ENCODE measurements at regions not wholly inside any gene's neighbourhood (a gene's known extent, or its start where the extent isn't known, plus 50 kb on each side); places are given as distances from the start of the nearest gene placed in this dataset.
A peak's percentile ranks its signal among the peaks of the same experiment; 100 is the strongest.
"Not testable (repeated sequence)": the region's sequence is repeated elsewhere in the genome, so short reads cannot be mapped to it uniquely, and the experiment has no call there.

DNA sequence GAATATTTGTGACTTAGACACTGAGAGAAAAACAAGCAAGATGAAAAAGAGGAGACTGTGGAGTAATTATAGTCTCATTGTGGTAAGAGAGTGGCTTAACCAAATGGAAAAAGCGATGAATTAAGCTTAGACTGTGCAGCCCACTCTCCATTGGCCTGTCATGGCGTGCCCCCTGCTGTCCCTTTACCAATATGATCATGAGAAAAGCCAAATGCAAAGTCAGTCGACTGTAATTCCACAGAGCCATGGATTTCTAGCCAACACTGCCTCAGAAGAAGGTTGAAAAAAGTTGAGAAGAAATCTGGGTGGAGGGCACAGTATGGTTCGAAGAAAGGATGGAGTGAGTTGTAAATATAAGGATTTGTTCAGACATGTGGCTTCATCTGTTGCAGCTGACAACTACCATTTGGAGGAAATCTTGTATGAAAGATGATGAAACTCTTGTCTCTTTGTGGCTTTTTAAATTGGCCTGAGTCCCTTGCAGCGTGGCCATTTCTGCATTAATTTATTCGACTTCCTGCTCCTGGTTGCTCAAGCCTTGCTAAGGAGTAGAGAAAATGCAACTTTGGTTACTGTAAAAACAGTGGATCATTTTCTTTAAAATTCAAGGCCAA is 251.4 kb downstream of the DOK5 start:
- peak in 1 of 2 donors; percentile 3 for DNase-seq (ENCODE audit: low read depth in 2 of 2)
- H3K27me3 ChIP-seq (ENCODE audit: control insufficient read depth, insufficient read depth, low read length), result no peaks in the 10 kb centered on the region
- no peak overlapping the region for H3K9ac ChIP-seq (ENCODE audit: insufficient read depth, low read length)
- H2AFZ ChIP-seq (ENCODE audit: low read length), result no peak overlapping the region
- no peak overlapping the region for H3K4me3 ChIP-seq (replicated peaks in 1 of 4; ENCODE audit: control extremely low read depth in 1 of 4, insufficient read depth in 1 of 4, low read depth in 3 of 4, low read length in 4 of 4)
- no peaks in the 10 kb centered on the region for H3K79me2 ChIP-seq (ENCODE audit: control insufficient read depth, insufficient read depth, low read length)
- TF ChIP-seq, protein P1, sequence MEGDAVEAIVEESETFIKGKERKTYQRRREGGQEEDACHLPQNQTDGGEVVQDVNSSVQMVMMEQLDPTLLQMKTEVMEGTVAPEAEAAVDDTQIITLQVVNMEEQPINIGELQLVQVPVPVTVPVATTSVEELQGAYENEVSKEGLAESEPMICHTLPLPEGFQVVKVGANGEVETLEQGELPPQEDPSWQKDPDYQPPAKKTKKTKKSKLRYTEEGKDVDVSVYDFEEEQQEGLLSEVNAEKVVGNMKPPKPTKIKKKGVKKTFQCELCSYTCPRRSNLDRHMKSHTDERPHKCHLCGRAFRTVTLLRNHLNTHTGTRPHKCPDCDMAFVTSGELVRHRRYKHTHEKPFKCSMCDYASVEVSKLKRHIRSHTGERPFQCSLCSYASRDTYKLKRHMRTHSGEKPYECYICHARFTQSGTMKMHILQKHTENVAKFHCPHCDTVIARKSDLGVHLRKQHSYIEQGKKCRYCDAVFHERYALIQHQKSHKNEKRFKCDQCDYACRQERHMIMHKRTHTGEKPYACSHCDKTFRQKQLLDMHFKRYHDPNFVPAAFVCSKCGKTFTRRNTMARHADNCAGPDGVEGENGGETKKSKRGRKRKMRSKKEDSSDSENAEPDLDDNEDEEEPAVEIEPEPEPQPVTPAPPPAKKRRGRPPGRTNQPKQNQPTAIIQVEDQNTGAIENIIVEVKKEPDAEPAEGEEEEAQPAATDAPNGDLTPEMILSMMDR (conservative IDR thresholded peaks at IDR 0.05 in 1 of 2, IDR thresholded peaks at IDR 0.05 in 1 of 2; ENCODE audit: low read depth in 1 of 2, low read length in 2 of 2), result no peak
- no peak for TF ChIP-seq EZH2 (IDR thresholded peaks at IDR 0.05; ENCODE audit: low read length, missing control alignments)
- H3K36me3 ChIP-seq (ENCODE audit: control insufficient read depth, insufficient read depth, low read length), result no peaks in the 10 kb centered on the region
- no peak overlapping the region for H3K4me2 ChIP-seq (ENCODE audit: extremely low read depth, insufficient read depth, low read length)
- H3K27ac ChIP-seq (ENCODE audit: insufficient read depth, low read length), result no peak overlapping the region
- H3K9me3 ChIP-seq (ENCODE audit: control insufficient read depth, insufficient read depth, low read depth, low read length), result no peaks in the 10 kb centered on the region
- H3K4me1 ChIP-seq (ENCODE audit: control insufficient read depth, extremely low read depth, insufficient read depth, low read length), result no peaks in the 10 kb centered on the region
- H4K20me1 ChIP-seq (ENCODE audit: control insufficient read depth, extremely low read depth, insufficient read depth, low read length), result no peaks in the 10 kb centered on the region

DNA sequence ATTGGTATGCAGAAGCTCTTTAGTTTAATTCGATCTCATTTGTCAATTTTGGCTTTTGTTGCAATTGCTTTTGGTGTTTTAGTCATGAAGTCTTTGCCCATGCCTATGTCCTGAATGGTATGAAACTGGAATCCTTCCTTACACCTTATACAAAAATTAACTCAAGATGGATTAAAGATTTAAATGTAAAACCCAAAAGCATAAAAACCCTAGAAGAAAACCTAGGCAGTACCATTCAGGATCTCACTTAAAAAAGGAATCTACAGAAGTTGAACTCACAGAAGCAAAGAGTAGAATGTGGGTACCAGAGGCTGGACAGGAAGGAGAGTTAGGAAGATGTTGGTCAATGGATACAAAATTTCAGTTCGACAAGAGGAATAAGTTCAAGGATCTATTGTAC is 249.9 kb downstream of the DOK5 start:
- not testable (repeated sequence) for H3K4me2 ChIP-seq (ENCODE audit: extremely low read depth, insufficient read depth, low read length); H3K36me3 ChIP-seq (ENCODE audit: control insufficient read depth, insufficient read depth, low read length); H3K4me1 ChIP-seq (ENCODE audit: control insufficient read depth, extremely low read depth, insufficient read depth, low read length); H3K27ac ChIP-seq (ENCODE audit: insufficient read depth, low read length); H3K27me3 ChIP-seq (ENCODE audit: control insufficient read depth, insufficient read depth, low read length); H2AFZ ChIP-seq (ENCODE audit: low read length); H3K79me2 ChIP-seq (ENCODE audit: control insufficient read depth, insufficient read depth, low read length); H3K4me3 ChIP-seq (replicated peaks in 1 of 4; ENCODE audit: control extremely low read depth in 1 of 4, insufficient read depth in 1 of 4, low read depth in 3 of 4, low read length in 4 of 4); H3K9ac ChIP-seq (ENCODE audit: insufficient read depth, low read length); H3K9me3 ChIP-seq (ENCODE audit: control insufficient read depth, insufficient read depth, low read depth, low read length); H4K20me1 ChIP-seq (ENCODE audit: control insufficient read depth, extremely low read depth, insufficient read depth, low read length); DNase-seq (ENCODE audit: low read depth in 2 of 2)

DNA sequence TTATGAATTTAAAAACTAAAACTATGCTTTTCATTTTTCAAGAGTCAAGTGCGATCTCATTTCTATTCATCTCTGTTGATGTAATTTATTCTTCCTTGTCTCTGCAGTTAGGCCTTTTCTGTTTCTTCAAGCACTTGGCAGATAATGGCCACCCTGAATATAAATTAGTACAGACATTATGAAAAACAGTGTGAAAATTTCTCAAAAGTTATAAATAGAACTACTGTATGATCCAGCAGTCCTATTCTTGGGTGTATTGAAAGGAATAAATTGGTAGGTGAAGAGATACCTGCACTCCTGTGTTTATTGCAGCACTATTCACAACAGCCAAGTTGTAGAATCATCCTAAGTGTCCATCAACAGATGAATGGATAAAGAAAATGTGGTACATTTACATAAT is 248.3 kb downstream of the DOK5 start:
- H2AFZ ChIP-seq (ENCODE audit: low read length), result no peak overlapping the region
- no peak for DNase-seq (ENCODE audit: low read depth in 2 of 2)
- no peak overlapping the region for H3K4me3 ChIP-seq (replicated peaks in 1 of 4; ENCODE audit: control extremely low read depth in 1 of 4, insufficient read depth in 1 of 4, low read depth in 3 of 4, low read length in 4 of 4)
- no peak overlapping the region for H3K27ac ChIP-seq (ENCODE audit: insufficient read depth, low read length)
- no peak overlapping the region for H3K4me2 ChIP-seq (ENCODE audit: extremely low read depth, insufficient read depth, low read length)
- no peaks in the 10 kb centered on the region for H3K4me1 ChIP-seq (ENCODE audit: control insufficient read depth, extremely low read depth, insufficient read depth, low read length)
- TF ChIP-seq, protein P1 (conservative IDR thresholded peaks at IDR 0.05 in 1 of 2, IDR thresholded peaks at IDR 0.05 in 1 of 2; ENCODE audit: low read depth in 1 of 2, low read length in 2 of 2), result no peak
- no peak for TF ChIP-seq EZH2 (IDR thresholded peaks at IDR 0.05; ENCODE audit: low read length, missing control alignments)
- no peaks in the 10 kb centered on the region for H3K9me3 ChIP-seq (ENCODE audit: control insufficient read depth, insufficient read depth, low read depth, low read length)
- no peaks in the 10 kb centered on the region for H3K79me2 ChIP-seq (ENCODE audit: control insufficient read depth, insufficient read depth, low read length)
- H4K20me1 ChIP-seq (ENCODE audit: control insufficient read depth, extremely low read depth, insufficient read depth, low read length), result no peaks in the 10 kb centered on the region
- no peak overlapping the region for H3K9ac ChIP-seq (ENCODE audit: insufficient read depth, low read length)
- H3K27me3 ChIP-seq (ENCODE audit: control insufficient read depth, insufficient read depth, low read length), result no peaks in the 10 kb centered on the region
- no peaks in the 10 kb centered on the region for H3K36me3 ChIP-seq (ENCODE audit: control insufficient read depth, insufficient read depth, low read length)

Measured in fibroblast of lung (primary cell).